HG03575 (cell line): ENCODE measurements at regions not wholly inside any gene's neighbourhood (a gene's known extent, or its start where the extent isn't known, plus 50 kb on each side); places are given as distances from the start of the nearest gene placed in this dataset.
"Not testable (repeated sequence)": the region's sequence is repeated elsewhere in the genome, so short reads cannot be mapped to it uniquely, and the experiment has no call there.

ENCODE experiments used
- ATAC-seq: cut with Tn5 transposase; IDR thresholded peaks from one replicate; pipeline ENCODE4 v1.9.1; 2021; ENCODE audit not compliant: unreplicated experiment, insufficient number of reproducible peaks, low FRiP score; ENCODE audit errors: extremely low read depth

DNA sequence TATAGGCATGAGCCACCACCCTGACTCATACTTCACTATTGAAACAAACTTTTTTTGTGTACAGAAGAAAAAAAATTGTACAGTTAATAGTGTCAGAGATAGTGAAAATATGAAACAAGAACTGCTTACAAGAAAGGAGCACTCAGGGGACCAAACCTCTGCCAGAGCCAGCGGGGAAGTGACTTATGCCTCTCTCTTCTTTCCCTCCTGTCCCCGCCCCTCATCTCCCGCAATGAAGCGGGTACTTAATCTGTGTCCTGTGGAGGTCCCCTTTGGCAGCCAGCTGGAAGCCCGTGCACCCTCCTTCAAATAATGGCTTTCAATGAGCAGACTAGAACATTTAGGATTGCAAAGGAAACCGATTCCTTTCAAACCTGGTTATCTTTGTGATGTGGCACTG lies 51.5 kb downstream of the PPIAL4A start:
- ATAC-seq, result not testable (repeated sequence)

DNA sequence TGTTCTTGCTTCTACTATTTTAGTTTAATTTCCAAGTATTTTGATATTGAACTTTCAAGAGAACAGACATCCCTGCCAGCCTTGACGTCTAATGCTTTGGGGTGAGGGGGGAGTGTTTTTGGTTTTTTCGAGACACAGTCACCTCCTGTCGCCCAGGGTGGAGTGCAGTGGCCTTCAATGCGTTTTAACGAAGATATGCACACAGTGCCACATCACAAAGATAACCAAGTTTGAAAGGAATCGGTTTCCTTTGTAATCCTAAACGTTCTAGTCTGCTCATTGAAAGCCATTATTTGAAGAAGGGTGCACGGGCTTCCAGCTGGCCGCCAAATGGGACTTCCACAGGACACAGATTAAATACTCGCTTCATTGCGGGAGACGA lies 52.3 kb downstream of the PPIAL4A start:
- ATAC-seq, result not testable (repeated sequence)

DNA sequence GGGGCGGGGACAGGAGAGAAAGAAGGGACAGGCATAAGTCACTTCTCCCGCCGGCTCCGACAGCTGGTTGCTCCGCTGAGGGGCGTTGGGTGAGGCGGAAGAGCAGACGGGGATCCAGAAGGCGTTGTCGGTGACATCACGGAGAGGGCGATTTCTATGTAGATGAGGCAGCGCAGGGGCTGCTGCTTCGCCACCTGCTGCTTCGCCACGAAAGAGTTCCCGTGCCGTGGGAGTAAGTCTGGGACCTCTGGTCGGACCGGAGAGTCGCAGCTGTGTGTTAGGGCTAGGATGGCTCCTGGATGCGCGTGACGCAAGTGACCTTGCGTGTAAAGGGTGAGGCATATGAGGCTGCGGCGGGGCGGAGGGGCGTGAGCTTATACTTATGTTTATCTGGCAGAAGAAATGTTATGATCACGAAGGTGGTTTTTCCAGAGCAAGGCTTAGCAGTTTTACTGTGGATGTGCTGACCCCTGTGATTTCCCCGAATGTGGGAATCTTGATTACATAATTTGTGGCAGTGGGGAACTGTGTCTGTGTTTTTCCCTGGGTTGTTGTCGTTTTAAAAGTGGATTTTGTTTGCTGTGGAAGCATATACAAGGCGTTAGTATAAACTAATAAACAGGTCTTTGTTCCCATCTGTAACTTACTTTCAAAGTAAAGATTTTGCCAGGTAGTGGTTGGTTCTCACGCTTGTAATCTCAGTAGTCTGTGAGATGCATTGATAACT lies 52.8 kb downstream of the PPIAL4A start:
- ATAC-seq, result not testable (repeated sequence)

DNA sequence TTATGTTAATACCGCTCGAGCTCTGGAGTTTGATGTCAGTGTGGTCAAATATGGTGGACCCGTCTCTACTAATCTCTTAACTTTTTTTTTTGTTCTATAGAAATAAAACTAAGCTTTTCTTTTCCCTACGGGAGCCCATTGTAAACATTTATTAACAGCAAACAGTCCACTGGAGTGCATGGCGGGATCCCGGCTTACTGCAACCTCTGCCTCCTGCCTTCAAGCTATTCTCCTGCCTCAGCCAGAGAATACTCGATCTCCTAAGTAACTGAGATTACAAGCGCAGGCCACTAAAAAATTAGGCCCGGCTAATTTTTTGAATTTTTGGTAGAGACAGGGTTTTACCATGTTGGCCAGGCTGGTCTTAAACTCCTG lies 53.4 kb downstream of the PPIAL4A start:
- not testable (repeated sequence) for ATAC-seq

DNA sequence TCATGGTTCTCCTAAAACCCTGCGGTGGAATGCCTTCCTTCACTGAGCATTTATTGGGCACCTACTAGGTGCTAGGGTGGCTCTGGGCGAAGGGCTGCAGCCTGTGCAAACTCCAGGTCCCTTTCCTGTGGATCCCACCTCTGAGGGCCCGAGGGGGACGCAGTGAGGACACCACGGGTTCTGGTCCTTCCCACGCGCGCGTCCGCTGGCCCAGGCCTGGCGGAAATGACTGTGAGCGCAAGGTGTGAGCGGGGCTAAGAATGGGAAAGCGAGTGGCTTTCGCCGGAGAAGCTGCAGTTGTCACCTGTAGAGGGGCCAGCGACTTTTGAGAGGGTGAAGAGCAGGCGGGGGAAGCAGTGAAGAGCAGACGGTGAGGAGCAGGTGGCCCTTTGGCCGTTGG lies 55.1 kb downstream of the PPIAL4A start:
- not testable (repeated sequence) for ATAC-seq

DNA sequence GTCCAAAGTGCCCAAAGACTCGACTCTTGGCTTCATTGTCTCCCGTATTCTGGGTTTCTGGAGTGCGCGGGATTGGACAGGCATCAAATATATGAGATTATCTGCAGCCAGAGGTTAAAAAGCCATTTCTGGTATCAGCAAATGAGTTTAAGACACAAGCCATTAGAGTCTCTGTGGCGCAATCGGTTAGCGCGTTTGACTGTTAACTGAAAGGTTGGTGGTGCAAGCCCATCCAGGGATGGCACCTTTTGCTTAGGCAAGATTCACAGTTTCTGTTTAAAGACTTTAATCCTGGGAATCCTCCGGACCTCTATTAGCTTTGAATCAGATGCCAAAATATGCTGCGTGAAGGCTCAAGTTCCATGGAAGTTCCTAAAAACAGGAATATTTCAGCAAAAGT lies 55.6 kb downstream of the PPIAL4A start:
- ATAC-seq, result not testable (repeated sequence)

DNA sequence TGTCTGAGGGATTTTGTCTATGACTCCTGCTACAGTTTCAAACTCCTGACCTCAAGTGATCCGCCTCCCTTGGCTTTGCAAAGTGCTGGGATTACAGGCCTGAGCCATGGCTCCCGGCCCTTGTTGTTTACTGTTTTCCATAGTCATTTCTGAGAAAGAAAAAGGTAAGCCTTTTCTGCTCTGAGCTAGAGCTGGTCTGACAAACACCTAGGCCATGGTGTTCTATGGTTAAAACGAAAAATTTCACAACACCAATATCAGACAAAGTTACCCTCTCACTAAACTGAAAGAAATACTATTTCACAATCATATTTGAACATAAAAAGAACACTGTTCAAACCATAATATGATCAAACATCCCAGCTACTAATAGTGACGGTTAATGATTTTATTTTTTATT lies 57.5 kb downstream of the PPIAL4A start:
- ATAC-seq, result not testable (repeated sequence)

DNA sequence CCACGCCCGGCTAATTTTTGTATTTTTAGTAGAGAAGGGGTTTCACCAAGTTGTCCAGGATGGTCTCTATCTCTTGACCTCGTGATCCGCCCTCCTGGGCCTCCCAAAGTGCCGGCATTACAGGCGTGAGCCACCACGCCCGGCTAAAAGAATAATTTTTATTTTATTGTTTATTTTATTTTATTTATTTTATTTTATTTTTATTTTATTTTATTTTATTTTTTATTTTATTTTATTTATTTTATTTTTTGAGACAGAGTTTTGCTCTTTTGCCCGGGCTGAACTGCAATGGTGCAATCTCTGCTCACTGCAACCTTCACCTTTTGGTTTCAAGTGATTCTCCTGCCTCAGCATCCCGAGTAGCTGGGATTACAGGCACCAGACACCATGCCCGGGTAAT lies 60.2 kb downstream of the PPIAL4A start:
- ATAC-seq, result not testable (repeated sequence)

DNA sequence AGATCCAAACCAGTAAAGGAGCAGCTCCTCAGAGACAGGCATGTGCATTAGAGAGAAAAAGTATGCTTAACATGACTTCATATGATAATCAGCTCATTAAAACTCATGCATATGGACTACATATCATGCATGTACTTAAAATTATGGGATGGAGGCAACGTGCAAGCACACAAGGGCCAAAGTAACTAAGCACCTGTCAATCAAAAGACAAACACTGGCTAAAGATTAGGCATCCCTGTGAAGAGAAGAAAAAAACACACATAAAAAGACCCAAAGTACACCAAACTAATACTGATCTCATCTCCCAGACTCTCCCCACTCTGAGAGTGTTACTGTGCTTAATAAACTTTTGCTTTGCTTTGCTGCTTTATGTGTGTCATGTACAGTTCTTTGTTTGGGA lies 61.1 kb downstream of the PPIAL4A start:
- ATAC-seq, result not testable (repeated sequence)

DNA sequence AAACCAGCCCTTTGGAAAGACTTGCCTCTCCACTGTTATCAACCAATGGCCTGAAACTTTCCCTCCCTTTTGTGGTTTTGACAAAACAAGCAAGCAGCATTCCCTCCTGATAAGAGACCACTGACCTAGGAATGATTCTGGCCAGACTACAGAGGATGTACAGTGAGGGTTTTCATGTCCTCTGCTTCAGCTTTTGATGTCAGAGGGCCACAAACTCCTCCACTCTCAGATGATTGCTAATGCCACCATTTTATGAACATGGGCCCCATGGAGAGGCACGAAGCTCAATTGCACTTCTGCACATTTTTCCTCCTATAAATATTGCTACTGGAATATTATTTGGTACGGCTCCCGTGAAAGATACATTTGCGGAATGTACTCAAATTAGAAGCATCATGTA lies 61.5 kb downstream of the PPIAL4A start:
- not testable (repeated sequence) for ATAC-seq

DNA sequence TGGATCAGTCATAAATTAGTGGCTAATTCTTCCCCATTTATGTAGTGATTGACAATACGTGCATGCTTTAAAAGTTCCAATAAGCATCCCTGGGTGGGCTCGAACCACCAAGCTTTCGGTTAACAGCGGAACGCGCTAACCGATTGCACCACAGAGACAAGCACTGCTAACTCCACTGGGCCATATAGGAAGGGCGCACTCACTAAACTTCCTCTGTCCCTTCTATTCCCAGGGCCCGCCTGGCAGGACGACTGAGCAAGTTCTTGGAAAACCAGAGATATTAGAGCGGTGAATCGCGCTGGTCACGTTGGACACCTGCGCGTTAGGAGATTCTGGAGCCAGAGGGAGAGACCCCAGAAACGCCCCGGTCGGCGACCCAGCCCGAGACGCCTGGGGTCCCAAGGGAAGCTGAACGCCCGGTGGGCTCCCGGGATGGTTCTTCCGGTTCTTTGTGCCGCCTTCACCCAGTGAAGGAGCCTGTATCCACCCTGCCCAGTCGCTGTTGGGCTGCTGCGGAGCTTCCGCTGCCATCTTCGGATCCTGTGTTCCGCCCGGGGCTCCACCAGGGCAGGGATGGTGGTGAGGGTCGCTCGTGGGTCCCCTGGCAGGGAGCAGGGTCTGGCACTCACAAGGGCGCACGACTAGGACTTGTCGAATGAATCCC lies 62.8 kb downstream of the PPIAL4A start:
- not testable (repeated sequence) for ATAC-seq

DNA sequence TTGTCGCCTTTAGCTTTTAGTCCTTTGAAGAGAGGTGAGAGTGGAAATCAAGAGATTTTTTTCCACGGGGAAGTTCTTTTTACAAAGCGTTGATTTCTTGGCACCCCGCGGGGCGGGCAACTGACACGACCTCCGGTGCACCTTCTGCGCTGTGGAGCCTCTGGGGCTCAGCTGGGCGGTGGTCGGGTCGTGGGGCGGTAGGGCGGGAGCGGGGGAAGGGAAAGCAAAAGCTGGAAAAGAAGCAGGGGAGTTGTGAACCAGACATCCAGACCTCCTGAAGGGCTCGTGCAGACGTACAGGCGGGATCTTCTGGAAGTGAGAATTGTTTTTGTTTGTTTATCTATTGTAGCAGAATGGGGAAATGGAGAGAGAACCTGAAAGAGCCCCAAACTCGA lies 63.3 kb downstream of the PPIAL4A start:
- ATAC-seq, result not testable (repeated sequence)

DNA sequence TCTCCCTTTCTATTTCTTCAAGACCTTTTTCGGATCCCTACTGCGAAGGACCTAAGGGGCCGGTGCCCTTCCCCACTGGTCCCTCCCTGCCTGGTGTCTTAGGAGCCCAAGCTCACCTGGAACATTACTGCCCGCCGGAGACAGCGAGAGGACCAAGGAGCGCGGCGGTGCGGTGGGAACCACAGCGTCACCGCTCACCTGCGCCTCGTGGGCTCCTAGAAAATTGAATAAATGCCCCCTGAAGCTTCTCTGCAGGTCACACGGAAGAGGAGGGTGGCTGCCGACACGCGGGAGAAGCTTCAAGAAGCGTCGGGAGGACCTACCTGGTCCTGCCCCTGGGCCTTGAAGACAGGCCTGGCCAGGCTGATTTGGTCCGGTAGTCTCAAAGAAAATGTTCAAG lies 65.2 kb downstream of the PPIAL4A start:
- ATAC-seq, result no peak

DNA sequence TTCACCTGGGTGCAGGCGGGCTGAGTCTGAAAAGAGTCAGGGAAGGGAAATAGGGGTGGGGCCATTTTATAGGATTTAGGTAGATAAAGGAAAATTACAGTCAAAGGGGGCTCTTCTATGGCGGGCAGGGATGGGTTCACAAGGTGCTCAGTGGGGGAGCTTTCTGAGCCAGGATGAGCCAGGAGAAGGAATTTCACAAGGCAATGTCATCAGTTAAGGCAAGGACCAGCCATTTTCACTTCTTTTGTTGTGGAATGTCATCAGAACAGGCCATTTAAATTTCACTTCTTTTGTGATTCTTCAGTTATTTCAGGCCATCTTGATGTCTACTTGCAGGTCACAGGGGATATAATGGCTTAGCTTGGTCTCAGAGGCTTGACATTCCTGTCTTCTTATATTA lies 66.4 kb downstream of the PPIAL4A start:
- ATAC-seq, result not testable (repeated sequence)

DNA sequence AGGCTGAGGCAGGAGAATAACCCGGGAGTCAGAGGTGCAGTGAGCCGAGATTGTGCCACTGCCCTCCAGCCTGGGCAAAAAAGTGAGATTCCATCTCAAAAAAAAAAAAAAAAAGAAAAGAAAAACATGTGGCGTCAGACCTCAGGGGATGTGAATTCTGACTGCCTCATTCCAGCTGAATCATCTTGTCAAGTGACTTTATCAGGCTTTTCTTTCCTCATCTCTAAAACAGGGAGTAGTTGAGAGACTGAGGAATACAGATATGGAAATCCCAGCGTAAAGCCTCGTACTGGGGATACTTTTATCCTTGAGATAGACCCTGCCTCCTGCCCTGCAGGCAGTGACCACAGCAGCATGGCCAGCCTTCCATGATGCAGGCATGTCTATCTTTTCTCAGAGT lies 76.4 kb downstream of the PPIAL4A start:
- not testable (repeated sequence) for ATAC-seq

DNA sequence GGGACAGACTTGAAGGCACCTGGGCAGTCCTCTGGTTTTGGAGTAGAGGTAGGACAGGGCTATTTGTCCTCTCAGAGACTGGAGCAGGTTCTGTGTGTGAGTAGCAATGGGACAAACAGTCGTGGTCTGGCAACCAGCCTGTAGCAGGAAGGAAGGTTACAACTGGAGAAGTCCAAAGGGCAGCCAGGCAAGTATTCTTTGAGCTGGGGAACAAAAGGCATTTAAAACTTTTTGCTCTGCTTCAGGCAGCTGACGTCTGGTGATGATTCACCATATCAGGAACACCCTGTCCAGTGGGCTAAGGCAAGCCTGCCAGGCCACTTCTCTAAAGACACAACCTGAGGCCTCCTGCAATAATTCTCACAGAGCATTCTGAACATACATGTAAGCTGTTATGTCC lies 83.3 kb downstream of the PPIAL4A start:
- not testable (repeated sequence) for ATAC-seq

DNA sequence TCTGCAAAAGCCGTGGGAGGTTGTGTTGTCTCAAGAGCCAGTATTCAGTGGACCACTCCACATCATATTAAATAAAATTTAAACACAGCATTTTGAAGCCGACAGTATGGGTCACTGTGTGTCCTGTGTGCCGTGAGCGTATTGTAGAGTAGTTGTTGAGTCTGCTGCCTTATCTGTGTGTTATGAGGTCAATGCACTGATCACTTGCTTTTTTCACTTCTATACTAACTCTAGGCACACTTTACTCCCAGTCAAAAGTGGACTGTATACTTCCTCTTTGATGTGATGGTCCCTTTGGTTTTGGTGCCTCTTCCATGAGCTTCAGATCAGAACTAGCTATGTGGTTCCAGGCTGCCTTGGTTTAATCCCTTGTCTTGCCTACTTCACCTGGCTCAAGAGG lies 84.3 kb downstream of the PPIAL4A start:
- not testable (repeated sequence) for ATAC-seq

DNA sequence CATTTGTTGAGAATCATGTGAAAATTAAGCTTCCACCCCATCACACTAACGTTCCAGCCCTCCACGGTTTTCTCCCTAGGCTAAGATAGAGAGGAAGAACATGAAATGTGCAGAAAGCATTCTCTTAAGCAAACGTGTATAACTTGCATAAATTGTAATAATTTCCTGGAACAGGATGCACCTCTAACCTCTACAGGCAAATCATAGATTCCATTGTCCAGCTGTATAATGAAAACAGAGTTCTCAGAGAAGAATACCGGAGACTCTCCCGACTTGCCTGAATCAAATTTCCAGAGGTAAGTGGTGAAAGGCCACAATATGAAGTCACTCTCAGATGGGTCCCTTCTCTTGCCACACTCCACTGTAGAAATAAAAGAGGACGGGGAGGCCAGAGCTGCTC lies 87.7 kb downstream of the PPIAL4A start:
- not testable (repeated sequence) for ATAC-seq

DNA sequence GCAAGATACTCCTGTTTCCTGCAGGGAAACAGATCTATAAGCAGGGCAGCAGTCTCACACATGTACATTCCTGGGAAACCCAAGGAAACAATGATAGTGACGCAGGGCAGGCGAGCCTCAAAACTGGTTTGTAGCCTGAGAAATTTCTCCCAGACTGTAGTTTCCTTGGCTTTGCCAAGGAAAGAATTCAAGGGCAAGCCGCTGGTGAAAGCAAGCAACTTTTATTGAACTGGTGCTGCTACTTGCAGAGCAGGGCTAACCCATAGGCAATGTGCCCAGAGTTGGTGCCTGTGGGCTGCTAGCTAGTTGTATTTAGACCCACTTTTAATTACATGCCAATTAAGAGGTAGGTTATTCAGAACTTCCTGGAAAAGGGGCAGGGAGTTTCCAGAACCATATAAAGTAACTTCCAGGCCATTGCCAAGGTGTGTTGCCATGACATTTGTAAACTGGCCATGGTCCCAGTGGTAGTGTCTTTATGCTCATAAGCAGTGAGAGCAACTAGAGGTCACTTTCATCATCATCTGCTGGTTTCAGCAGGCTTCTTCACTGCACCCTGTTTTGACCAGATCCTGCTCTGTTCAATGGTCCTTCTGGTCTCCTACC lies 92.0 kb downstream of the PPIAL4A start:
- ATAC-seq, result not testable (repeated sequence)

DNA sequence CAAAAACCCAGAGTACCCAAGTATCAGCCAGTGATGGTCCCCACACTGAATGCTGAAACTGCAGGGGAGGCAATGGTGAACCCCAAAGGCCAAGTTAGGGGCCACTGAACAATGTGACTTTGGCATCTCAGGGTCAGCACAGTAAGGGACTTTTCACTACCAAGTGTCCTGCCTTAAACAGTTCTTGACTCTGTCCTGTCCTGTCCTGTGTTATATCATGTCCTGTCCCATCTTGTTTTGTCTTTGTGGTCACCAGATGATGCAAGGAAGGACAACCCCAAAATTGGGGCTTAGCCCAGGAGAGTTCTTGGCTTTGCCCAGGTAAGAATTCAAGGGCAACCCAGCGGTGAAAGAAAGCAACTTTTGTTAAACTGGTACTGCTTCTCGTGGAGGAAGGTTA lies 105.0 kb downstream of the PPIAL4A start:
- not testable (repeated sequence) for ATAC-seq
